ENCODE measurements at regions not wholly inside any gene's neighbourhood (a gene's known extent, or its start where the extent isn't known, plus 50 kb on each side); places are given as distances from the start of the nearest gene placed in this dataset.
A peak's percentile ranks its signal among the peaks of the same experiment; 100 is the strongest.

DNA sequence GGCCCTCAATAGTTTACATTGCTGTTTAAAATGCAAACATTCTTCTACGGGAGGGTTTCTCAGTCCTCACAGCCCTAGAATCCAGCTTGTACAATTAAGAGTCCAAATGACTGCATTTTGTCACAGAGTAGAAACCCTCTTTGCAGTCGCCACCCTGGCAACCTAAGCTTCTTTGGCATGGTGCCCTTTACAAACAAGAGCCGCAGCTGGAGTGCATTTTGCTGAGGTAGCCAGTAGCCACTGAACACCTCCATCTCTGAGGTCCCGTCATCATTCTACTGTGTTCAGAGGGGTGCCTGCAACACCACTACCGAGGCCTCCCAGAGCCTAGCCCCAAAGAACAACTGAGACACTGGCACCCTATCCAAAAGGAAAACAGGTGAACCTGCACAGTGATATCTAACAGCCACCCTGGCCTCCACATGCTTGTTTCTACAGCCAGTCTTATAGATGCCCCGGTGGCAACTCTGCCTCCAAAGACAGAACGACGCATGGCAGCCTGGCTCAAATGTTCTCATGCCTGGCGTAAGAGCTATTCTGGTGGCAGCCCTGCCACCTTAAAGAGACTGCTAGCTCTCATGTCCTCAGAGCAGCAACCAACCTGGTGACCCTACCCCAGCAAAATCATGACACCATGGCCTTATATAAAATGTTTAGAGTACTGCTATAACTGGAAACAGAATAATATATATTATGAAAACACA, 801.9 kb downstream of the TECRL start:
- peak; percentile 56 for DNase-seq

DNA sequence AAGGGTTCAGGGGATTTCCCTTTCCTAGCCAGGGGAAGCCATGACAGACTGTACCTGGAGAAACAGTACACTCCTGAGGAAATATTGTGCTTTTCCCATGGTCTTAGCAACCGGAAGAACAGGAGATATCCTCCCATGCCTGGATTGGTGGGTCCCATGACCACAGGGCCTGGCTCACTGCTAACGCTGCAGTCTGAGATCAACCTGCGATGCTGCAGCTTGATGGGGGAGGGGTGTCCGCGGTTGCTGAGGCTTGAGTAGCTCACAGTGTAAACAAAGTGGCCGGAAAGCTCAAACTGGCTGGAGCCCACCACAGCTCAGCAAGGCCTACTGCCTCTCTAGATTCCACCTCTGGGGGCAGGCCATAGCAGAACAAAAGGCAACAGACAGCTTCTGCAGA, 819.5 kb downstream of the TECRL start:
- DNase-seq, result no peak

DNA sequence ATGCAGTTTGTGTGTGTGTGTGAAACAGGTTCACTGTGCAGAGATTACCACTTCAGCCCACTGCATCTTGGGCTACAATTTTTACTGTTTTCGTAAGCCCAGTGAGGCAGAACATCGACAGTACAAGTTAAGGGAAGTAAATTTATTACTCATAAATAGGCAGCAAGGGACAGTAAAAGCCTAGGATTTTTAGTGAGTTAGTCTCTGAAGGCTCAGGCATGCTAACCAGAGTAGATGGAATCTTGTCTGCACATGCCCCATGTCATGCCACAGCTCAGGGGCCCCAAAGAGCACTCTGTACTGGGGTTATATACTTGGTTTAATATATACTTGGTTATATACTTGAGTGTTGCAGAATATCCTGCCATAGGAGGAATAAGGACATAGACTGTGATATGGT, 825.7 kb downstream of the TECRL start:
- no peak for DNase-seq

DNA sequence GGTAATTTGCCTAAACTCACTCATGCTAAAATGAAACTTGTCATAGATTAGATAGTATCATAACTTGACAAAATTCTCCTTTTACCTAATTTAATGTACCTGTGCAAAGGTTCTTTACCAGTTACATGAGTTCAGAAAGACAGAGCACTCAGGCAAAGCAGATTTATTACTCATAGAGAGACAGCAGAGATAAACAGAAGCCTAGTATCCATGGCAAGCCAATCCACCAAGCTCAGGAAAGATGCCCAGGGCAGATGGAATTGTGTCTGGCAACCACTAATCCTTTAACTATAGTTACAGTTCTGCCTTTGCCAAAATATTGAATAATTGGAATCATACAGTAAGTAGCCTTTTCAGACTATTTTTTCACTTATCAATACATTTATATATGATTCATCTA, 826.2 kb downstream of the TECRL start:
- no peak for DNase-seq

DNA sequence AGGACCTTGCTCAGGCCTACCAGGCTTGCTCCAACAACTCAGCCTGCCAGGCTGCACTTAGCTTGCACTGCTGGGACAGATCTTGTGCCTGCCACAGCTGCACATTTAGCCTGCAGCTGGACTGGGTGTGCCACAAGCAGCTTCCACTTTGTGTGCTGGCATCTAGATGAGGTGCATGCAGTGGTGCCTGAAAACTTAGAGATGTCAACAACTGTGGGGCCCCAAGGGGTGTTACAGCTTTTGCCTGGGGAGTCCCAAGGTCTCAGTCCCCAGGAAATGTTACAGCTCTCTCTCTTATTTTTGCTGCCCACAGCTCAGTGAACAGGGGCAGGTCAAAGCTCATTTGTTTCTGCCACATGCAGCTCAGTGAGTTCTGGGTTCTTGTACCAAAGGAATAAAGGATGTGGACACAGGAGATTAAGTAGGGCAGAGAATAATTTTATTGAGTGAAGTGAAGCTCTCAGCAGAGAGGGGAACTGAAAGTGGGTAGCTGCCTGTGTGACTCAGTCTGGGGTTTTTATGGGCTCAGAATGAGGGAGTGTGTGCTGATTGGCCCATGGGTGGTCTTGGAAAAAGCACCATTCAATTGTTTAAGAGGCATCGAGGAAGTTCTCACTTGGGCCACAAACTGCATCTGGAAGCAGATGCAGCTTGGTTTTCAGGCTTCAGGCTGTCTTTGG, 828.3 kb downstream of the TECRL start:
- DNase-seq, result no peak

DNA sequence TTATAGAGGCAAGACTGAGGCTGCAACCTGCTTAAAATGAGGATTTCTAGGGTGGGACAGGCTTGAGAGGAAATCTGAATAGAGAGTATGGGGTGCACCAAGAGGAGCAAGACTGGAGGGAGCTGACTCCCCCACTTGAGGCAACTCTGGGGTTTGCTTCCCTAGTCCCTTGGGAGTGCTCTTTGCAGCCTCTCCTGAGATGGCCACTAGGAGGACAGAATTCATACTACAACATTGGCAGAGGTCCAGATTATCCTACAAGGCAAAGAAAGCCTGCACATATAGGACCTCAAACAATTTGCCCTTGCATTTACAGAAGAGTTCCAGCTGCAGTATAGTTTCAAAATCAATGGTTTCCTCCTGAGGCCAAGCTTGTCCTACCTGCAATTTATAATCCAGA, 830.9 kb downstream of the TECRL start:
- no peak for DNase-seq

DNA sequence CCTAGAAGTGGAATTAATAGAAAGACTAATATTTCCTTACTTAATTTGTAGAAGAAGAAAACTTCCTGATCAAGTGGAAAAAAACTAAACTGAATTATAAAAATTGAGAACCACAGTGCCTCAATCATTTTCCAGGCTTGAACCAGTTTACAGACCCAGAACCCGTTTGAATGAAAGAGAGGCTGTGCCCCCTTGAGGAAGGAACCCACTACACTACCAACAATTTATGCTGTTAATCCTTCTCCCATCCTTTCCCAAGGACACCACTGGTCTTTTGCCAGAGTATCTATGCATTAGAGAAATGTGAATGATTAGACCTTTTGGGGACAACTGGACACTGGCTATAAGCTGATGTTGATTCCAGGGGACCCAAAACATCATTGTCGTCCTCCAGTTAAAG, 842.6 kb downstream of the TECRL start:
- DNase-seq, result no peak

DNA sequence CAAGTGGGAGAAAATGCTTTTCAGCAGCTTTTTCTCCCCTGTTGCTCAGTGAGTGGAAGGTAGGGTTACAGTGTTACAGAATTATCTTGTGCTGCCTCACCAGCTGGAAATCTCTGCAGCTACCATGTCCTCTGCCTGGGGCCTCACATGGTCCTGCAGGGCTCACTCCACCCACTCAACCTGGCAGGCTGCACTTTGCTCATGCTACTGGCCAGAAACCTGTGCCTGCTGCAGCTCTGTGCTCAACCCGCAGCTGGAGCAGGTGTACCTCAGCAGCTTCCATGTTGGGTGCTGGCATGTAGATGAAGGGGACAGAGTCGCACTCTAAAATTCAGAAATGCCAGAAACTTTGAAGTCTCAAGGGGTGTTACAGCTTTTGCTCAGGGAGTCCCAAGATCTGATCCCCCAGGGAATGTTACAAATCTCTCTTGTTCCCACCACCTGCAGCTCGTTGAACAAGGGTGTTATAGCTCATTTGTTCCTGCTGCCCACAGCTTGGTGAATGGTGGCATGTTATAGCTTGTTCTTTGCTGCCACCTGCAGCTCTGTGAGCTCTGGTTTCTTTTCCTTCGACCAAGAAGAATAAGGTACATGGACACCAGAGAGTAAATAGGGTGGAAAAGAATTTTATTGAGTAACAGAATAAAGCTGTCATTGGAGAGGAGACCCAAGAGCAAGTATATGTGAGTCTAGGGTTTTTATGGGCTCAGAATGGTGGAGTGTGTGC, 845.8 kb downstream of the TECRL start:
- DNase-seq, result peak; percentile 6

DNA sequence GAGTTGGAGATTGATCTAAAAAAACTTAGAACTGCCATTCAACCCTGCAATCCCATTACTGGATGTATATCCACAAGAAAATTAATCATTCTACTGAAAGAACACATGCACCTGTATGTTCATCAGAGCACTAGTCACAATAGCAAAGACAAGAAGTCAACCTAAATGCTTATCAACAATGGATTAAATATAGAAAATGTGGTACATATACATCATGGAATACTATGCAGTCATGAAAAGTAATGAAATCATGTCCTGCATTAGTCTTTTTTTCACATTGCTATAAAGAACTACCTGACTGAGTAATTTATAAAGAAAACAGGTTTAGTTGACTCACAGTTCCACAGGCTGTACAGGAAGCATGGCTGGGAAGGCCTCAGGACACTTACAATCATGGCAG, 850.5 kb downstream of the TECRL start:
- no peak for DNase-seq

DNA sequence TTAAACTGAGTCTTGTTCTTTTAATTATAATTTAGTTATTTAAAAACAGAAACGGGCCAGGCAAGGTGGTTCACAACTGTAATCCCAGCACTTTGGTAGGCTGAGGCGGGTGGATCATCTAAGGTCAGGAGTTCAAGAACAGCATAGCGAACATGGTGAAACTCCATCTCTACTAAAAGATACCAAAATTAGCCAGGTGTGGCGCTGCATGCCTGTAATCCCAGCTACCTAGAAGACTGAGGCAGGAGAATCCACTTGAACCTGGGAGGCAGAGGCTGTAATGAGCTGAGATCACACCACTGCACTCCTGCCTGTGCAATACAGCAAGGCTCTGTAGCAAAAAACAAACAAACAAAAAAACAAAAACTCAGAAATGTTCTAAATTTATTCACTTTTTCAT, 852.9 kb downstream of the TECRL start:
- no peak for DNase-seq

DNA sequence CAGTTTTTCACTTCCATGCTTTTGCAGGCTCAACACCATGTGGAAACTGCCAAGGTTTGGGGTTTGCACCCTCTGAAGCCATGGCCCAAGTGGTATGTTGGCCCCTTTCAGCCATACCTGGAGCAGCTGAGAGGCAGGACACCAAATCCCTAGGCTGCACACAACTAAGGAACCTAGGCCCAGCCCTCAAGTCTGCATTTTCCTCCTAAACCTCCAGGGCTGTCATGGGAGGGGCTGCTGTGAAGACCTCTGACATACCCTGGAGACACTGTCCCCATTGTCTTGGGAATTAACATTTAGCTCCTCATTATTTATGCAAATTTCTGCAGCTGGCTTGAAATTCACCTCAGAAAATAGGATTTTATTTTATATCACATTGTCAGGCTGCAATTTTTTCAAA, 856.1 kb downstream of the TECRL start:
- DNase-seq, result no peak

DNA sequence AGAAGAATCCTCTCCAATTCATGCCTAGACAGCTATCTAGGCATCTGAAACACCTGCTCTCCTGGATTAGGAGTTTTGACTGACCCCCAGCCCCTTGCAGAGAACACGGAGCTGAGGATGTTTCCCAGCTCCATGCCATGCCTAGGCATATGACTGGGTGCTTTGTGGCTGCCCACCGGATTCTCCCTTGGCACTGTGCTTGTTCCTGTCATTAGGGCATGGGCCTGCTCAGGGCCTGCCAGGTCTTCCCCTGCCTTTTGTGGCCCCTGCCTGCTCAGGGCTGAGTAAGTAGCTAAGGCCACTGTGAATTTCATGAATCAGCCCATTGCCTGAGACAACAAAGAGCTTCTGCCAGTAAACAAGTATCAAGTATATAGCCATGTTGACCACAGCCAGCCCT, 867.4 kb downstream of the TECRL start:
- no peak for DNase-seq

DNA sequence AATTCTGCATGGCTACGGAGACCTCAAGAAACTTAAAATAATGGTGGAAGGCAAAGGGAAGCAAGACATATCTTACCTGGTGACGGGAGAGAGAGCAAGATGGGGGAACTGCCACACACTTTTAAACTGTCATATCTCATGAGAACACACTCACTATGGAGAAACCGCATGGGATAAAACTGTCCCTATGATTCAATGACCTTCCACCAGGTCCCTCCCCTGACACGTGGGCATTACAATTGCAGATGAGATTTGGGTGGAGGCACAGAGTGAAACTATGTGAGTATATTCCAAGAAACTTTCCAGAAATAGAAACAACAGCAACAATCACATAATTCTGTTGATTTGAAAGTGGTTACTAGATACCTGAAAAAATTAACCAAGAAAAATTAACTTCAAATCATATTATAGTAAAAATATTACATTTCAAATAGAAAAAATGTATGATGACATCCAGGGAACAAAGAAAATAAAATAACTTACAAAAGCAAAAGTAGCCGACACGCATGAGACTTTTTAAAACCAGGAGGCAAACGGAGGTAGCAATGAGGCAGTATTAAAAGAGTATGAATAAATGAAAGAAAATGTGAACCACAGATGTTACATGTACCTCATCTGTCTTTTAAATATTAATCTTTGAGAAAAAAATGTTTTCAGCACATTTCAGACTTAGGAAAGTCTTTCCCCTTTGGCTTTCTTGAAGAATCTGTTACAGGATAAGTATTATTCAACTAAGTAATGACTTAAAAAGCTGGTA, 879.5 kb downstream of the TECRL start:
- no peak for DNase-seq

DNA sequence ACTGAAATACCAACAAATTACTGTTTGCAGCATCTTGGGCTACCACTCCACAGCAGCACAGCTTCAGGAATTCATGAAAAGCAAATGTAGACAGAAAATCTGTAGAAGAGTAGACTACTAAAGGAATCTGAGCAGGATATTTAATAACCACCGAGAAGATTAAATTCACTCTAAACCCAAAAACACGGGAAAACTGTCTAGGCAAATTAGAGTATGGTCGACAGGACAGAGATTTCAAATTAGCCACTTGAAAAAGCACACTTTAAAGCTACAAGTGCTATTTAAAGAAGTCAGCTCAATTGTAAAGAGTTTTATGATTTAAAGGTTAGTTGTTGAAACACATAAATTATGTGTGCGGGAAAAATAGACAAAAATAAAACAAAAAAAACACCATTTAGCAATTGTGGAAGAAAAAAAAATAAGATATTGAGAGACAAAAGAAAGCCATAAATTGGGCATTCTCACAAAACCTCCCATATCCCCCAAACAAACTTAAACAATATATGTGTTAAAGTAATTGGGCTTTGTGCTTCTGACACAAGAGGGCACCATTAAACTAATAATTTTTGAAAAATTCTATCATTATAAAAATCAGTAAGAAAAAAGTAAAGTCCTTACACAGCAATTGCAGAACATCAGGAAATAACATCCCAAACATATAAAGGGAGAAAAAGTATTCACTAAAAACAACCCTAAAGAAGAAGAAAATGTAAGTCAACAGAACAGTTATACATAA, 880.8 kb downstream of the TECRL start:
- DNase-seq, result no peak

DNA sequence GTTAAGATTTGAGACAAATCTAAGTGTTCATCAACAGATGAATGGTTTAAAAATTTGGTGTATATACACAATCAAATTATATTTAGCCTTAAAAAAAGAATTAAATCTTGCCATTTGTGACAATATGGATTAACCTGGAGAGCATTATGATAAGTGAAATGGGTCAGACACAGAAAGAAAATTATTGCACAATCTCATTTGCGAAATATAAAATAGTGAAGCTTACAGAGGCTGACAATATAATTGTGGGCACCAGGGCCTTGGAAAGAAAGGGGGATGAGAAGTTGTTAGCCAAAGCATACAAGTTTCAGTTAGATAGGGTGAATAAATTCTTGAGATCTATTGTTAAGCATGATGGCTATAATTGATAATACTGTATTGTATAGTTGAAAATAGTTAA, 883.0 kb downstream of the TECRL start:
- no peak for DNase-seq

DNA sequence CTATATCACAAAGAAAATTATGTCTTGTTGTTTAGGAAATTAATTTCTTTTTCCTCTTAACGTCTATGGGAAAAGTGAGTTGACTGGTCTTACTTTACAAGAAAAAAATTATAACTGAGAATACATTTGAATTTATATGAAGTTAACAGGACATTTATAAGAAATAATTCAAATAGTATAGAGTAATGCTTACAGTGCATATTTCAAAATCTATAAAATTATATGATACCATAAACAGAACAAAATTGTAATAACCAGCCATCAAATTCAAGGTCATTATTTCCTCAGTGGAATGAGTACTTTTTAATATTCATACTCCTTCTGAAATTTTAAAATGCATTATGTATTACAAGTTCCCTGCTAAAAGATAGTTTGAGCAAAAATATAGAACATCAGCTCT, 884.5 kb downstream of the TECRL start:
- DNase-seq, result no peak

DNA sequence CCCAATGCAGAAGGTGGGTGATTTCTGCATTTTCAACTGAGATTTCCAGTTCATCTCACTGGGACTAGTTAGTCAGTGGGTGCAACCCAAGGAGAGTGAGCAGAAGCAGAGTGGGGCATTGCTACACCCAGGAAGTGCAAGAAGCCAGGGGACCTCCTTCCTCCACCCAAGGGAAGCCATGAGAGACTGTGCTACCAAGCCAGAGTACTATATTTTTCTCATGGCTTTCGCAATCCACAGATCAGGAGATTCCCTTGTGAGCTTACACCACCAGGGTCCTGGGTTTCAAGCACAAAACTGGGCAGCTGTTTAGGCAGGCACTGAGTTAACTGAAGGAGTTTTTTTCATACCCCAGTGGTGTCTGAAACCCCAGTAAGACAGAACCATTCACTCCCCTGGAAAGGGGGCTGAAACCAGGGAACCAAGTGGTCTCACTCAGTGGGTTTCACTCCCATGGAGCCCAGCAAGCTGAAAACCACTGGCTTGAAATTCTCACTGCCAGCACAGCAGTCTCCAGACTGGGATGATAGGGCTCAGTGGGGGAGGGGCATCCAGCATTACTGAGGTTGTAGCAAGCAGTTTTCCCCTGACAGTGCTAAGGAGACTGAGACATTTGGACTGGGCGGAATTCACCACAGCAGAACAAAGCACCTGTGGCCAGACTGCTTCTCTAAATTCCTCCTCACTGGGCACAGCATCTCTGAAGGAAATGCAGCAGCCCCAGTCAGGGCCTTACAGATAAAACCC, 903.4 kb downstream of the TECRL start:
- DNase-seq, result no peak

DNA sequence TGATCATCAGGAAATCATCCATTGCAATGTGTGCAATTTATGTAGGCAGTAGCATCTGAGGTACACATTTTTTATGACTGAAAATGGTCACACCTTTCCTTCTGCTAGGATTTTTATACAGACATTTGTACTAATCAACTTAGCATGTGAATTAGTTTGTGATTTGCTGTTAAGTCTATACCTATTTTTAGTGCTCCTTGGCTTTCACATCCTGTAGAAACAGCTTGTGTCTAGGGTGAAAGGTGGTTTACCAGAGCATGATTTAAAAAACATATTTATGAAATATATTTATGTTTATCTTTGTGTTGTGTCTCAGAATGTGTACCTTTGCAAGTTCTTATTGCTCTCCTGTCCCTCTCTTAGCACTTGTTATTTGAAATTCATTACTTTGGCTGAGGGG, 916.0 kb downstream of the TECRL start:
- DNase-seq, result no peak

DNA sequence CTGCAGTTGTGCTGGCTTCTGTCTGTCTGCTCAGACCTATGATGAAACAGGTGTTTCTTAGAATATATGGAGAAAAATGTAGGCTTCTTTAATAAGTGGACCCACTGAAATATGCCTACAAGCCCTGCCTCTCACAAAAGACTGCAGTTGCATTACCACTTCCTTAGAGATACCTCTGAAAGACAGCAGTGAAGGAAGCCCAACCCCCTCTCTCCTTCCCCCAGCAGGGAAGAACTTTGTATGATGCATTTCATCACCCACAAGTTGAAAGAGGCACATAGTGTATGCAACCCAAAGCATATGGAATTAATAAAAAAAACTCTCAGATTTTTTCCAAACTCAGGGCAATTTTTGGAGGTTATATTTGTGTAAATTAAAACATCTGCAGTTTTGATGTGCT, 916.7 kb downstream of the TECRL start:
- no peak for DNase-seq

DNA sequence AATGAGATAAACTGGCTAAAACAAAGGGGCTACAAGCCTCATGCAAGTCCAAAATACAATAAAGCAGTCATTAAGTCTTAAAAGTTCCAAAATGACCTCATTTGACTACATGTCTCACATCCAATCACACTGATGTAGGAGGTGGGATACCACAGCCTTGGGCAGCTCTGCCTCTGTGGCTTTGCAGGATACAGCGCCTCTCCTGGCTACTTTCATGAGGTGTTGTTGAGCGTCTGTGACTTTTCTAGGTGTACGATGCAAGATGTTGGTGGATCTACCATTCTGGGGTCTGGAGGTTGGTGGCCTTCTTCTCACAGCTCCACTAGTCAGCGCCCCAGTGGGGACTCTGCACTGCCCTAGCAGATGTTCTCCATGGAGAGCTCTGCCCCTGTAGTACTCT, 944.9 kb downstream of the TECRL start:
- no peak for DNase-seq

DNA sequence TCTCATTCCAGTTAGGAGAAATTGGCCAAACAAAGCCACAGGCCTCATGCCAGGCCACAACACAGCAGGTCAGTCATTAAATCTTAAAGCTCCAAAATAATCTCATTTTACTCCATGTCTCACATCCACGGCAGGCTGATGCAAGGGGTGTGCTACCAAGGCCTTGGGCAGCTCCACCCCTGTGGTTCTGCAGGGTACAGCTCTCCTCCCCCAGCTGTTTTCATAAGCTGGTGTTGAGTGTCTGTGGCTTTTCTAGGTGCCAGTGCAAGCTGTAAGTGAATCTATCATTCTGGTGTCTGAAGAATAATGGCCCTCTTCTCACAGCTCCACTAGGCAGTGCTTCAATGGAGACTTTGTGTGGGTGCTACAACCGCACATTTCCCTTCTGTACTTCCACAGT, 949.2 kb downstream of the TECRL start:
- DNase-seq, result no peak

DNA sequence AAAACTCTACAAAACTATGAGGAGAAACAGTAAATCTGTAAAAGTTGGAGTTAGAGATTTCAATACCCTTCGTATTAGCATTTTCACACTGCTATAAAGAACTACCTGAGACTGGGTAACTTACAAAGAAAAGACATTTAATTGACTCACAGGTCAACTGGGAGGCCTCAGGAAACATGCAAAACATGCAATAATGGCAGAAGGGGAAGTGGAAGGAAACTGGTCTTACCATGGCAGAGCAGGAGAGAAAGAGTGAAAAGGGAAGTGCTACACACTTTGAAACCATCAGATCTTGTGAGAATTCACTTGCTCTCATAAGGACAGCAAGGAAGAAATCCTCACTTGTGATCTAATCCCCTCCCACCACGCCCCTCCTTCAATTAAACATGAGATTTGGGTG, 949.9 kb downstream of the TECRL start:
- DNase-seq, result no peak
